Endothelial cell of hepatic sinusoid (primary cell): ENCODE measurements at regions not wholly inside any gene's neighbourhood (a gene's known extent, or its start where the extent isn't known, plus 50 kb on each side); places are given as distances from the start of the nearest gene placed in this dataset.

Experiments used
- in situ Hi-C: cut with HindIII; loops from 2 replicates; pipeline ENCODE4 v1.10.0; 2017; ENCODE audit warnings: low sequenced_read_pairs

GRCh38 chr2:220450846-220451245 is 823.4 kb downstream of the SLC4A3 start:
- in situ Hi-C loops, result no loop called here

GRCh38 chr2:220451438-220451837 is 824.0 kb downstream of the SLC4A3 start:
- in situ Hi-C loops, result no loop called here

- in situ Hi-C loops, result no loop called here
Measured at GRCh38 chr2:220452561-220452960, 825.1 kb downstream of the SLC4A3 start.

GRCh38 chr2:220455351-220455990 is 828.0 kb downstream of the SLC4A3 start:
- in situ Hi-C loops, result no loop called here

- in situ Hi-C loops, result no loop called here
Measured at GRCh38 chr2:220458051-220458450, 830.6 kb downstream of the SLC4A3 start.

GRCh38 chr2:220460257-220460985 is 833.0 kb downstream of the SLC4A3 start:
- in situ Hi-C loops, result no loop called here

- in situ Hi-C loops, result no loop called here
Measured at GRCh38 chr2:220463876-220464275, 836.4 kb downstream of the SLC4A3 start.

GRCh38 chr2:220465700-220466099 is 838.3 kb downstream of the SLC4A3 start:
- in situ Hi-C loops, result no loop called here

GRCh38 chr2:220466251-220466691 is 838.8 kb downstream of the SLC4A3 start:
- in situ Hi-C loops, result no loop called here

- in situ Hi-C loops, result no loop called here
Measured at GRCh38 chr2:220469201-220469600, 841.8 kb downstream of the SLC4A3 start.

- in situ Hi-C loops, result no loop called here
Measured at GRCh38 chr2:220473611-220474010, 846.2 kb downstream of the SLC4A3 start.

GRCh38 chr2:220476877-220477276 is 849.4 kb downstream of the SLC4A3 start:
- in situ Hi-C loops, result no loop called here

GRCh38 chr2:220478305-220479058 is 851.1 kb downstream of the SLC4A3 start:
- in situ Hi-C loops, result no loop called here

GRCh38 chr2:220482716-220483115 is 855.3 kb downstream of the SLC4A3 start:
- in situ Hi-C loops, result no loop called here

- in situ Hi-C loops, result no loop called here
Measured at GRCh38 chr2:220489121-220489520, 861.7 kb downstream of the SLC4A3 start.

GRCh38 chr2:220491670-220492069 is 864.2 kb downstream of the SLC4A3 start:
- in situ Hi-C loops, result no loop called here

- in situ Hi-C loops, result no loop called here
Measured at GRCh38 chr2:220493871-220494525, 866.6 kb downstream of the SLC4A3 start.

GRCh38 chr2:220496513-220496912 is 869.1 kb downstream of the SLC4A3 start:
- in situ Hi-C loops, result no loop called here

- in situ Hi-C loops, result no loop called here
Measured at GRCh38 chr2:220499225-220499624, 871.8 kb downstream of the SLC4A3 start.

GRCh38 chr2:220502539-220502938 is 875.1 kb downstream of the SLC4A3 start:
- in situ Hi-C loops, result no loop called here

- in situ Hi-C loops, result no loop called here
Measured at GRCh38 chr2:220503431-220503830, 876.0 kb downstream of the SLC4A3 start.
